ENCODE measurements at regions not wholly inside any gene's neighbourhood (a gene's known extent, or its start where the extent isn't known, plus 50 kb on each side); places are given as distances from the start of the nearest gene placed in this dataset.

GRCh38 chr1:221415651-221416050 is 326.2 kb downstream of the DUSP10 start:
- TF ChIP-seq CTCF (conservative IDR thresholded peaks at IDR 0.05 in 1 of 2, IDR thresholded peaks at IDR 0.05 in 1 of 2; ENCODE audit: low read depth in 1 of 2, low read length in 2 of 2) (no peak), EZH2 (IDR thresholded peaks at IDR 0.05; ENCODE audit: low read length, missing control alignments) (no peak)
